ENCODE measurements at regions not wholly inside any gene's neighbourhood (a gene's known extent, or its start where the extent isn't known, plus 50 kb on each side); places are given as distances from the start of the nearest gene placed in this dataset.

- H3K36me3 ChIP-seq = no peaks in the 10 kb centered on the region
- ATAC-seq (no peak), DNase-seq (no peak)
- H3K9me3 ChIP-seq = peaks cover 0 to 8% (median 0%) of the 10 kb centered on the region in 11 donors
- H3K27ac ChIP-seq = no peak overlapping the region
- TF ChIP-seq, protein P1, sequence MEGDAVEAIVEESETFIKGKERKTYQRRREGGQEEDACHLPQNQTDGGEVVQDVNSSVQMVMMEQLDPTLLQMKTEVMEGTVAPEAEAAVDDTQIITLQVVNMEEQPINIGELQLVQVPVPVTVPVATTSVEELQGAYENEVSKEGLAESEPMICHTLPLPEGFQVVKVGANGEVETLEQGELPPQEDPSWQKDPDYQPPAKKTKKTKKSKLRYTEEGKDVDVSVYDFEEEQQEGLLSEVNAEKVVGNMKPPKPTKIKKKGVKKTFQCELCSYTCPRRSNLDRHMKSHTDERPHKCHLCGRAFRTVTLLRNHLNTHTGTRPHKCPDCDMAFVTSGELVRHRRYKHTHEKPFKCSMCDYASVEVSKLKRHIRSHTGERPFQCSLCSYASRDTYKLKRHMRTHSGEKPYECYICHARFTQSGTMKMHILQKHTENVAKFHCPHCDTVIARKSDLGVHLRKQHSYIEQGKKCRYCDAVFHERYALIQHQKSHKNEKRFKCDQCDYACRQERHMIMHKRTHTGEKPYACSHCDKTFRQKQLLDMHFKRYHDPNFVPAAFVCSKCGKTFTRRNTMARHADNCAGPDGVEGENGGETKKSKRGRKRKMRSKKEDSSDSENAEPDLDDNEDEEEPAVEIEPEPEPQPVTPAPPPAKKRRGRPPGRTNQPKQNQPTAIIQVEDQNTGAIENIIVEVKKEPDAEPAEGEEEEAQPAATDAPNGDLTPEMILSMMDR (IDR thresholded peaks at IDR 0.05) = no peak
- no peaks in the 10 kb centered on the region for H3K4me1 ChIP-seq
- H3K27me3 ChIP-seq = peaks cover 0 to 8% (median 0%) of the 10 kb centered on the region in 7 donors
- no peak overlapping the region for H3K4me3 ChIP-seq
- intact Hi-C loops (cut with DNase I) = no loop called here
Observed at GRCh38 chr12:114592946-114593345, 91.0 kb downstream of the TBX3 start.

DNA sequence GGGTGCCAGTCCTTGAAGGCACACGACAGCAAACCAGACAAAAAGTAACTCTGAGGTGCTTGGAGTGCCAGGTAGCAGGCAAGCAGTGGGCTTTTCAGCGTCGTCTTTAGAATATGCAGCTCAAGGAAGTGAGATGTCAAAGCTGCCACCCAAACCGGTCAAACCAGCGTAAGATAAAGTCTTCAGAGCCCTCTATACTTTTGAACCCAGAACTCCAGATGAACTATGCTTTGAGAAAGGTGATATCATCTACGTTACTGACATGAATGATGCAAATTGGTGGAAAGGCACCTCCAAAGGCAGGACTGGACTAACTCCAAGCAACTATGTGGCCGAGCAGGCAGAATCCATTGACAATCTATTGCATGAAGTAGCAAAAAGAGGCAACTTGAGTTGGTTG, 95.9 kb downstream of the TBX3 start:
- H3K4me3 ChIP-seq = no peak overlapping the region
- no peaks in the 10 kb centered on the region for H3K36me3 ChIP-seq
- DNase-seq (no peak), ATAC-seq (no peak)
- WGBS, 2 donors = 71 to 72% methylated on average over 7 of the region's 7 CpGs
- TF ChIP-seq, protein P1 (IDR thresholded peaks at IDR 0.05) = no peak
- H3K27me3 ChIP-seq = peaks cover 0 to 17% (median 0%) of the 10 kb centered on the region in 7 donors
- peaks cover 0 to 11% (median 0%) of the 10 kb centered on the region in 11 donors for H3K9me3 ChIP-seq
- H3K4me1 ChIP-seq = no peaks in the 10 kb centered on the region
- H3K27ac ChIP-seq = no peak overlapping the region
- intact Hi-C loops (cut with DNase I) = no loop called here

DNA sequence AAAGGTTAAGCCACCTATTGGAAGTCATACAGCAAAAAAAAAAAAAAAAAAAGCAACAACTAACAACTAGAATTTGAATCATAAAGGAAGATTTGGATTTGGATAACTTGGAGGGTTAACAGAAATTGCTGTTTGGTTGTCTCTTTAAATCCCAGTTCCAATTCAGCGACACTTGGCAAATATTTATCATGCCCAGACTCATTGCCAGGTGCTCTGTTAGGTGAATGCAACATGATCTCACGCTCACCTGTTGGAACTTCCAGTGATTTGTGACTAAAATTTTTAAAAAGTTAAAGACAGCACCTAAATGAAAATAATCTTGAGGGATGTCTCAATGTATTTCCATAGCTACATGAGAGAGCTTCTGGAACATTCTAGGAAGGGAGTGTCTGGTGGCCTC, 103.7 kb downstream of the TBX3 start:
- no peak for DNase-seq
- Histone ChIP-seq H3K4me1 (no peaks in the 10 kb centered on the region), H3K27me3 (peaks cover 0 to 51% (median 12%) of the 10 kb centered on the region in 7 donors), H3K4me3 (no peak overlapping the region), H3K36me3 (no peaks in the 10 kb centered on the region), H3K9me3 (peaks cover 0 to 3% (median 0%) of the 10 kb centered on the region in 11 donors), H3K27ac (no peak overlapping the region)
- intact Hi-C loops (cut with DNase I) = no loop called here
- TF ChIP-seq, protein P1 (IDR thresholded peaks at IDR 0.05) = no peak
- 79 to 90% methylated on average over 2 of the region's 2 CpGs for WGBS, 2 donors
- no peak for ATAC-seq

DNA sequence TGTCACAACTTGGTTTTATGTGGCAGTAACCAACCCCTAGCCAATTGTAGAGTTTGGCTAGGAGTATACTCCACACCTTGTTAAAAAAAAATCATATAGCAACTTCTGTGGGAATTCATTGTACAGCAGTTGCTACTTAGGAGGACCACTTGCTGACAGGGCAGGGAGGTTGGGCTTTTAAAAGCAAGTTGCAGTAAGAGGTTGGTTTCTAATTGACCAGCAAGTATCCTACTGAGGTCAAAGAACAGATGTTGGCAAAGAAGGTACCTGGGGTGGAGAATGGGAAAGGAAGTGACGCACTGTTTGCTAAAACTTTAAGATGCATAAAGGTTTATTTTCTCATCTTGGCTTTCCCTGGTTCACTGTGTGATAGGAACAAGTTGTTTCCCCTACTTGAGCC, 104.6 kb downstream of the TBX3 start:
- Histone ChIP-seq H3K36me3 (no peaks in the 10 kb centered on the region), H3K9me3 (no peaks in the 10 kb centered on the region), H3K4me1 (no peaks in the 10 kb centered on the region), H3K27me3 (peaks cover 0 to 48% (median 12%) of the 10 kb centered on the region in 7 donors), H3K4me3 (no peak overlapping the region), H3K27ac (no peak overlapping the region)
- no peak for ATAC-seq
- no peak for DNase-seq
- intact Hi-C loops (cut with DNase I) = no loop called here
- WGBS, 2 donors = 78% methylated on average over 1 of the region's 1 CpG
- TF ChIP-seq, protein P1 (IDR thresholded peaks at IDR 0.05) = no peak
